Neural cell (in vitro differentiated cells): ENCODE measurements at regions not wholly inside any gene's neighbourhood (a gene's known extent, or its start where the extent isn't known, plus 50 kb on each side); places are given as distances from the start of the nearest gene placed in this dataset.

ENCODE experiments used
- H2AFZ ChIP-seq: fragments of 200-600, 300-800 bp; sonication (generic), shearing (Covaris generic); 2 replicates; pipeline ENCODE4 v1.6.0; 2014; ENCODE audit warnings: low read depth, mild to moderate bottlenecking, antibody characterized with exemption, low read length, moderate library complexity
- H3F3A ChIP-seq: fragments of 200-600 bp; shearing (Covaris generic); 2 replicates; pipeline ENCODE4 v1.6.1; 2016; ENCODE audit warnings: mild to moderate bottlenecking, moderate library complexity, mixed read lengths, antibody characterized with exemption, low read length; ENCODE audit not compliant: insufficient read depth, poor library complexity, severe bottlenecking
- H3K27ac ChIP-seq: fragments of 200-600, 300-800 bp; sonication (generic), shearing (Covaris generic); 2 replicates; pipeline ENCODE4 v1.5.1; 2014; ENCODE audit warnings: mild to moderate bottlenecking, low read length, moderate library complexity
- H3K27me3 ChIP-seq: fragments of 300-800, 200-600 bp; sonication (generic), shearing (Covaris generic); 2 replicates; pipeline ENCODE4 v1.6.0; 2014; ENCODE audit warnings: mild to moderate bottlenecking, low read depth, low read length, moderate library complexity; ENCODE audit not compliant: insufficient read depth
- H3K36me3 ChIP-seq: fragments of 300-800, 200-600 bp; sonication (generic), shearing (Covaris generic); 2 replicates; pipeline ENCODE4 v1.5.1; 2014; ENCODE audit warnings: mild to moderate bottlenecking, antibody characterized with exemption, low read length, moderate library complexity; ENCODE audit not compliant: insufficient read depth
- H3K4me2 ChIP-seq: fragments of 300-800, 200-600 bp; sonication (generic), shearing (Covaris generic); 2 replicates; pipeline ENCODE4 v1.6.0; 2014; ENCODE audit warnings: mild to moderate bottlenecking, low read length
- H3K4me3 ChIP-seq: fragments of 300-800, 200-600 bp; sonication (generic), shearing (Covaris generic); 2 replicates; pipeline ENCODE4 v1.5.1; 2014; ENCODE audit warnings: mild to moderate bottlenecking, low read length, moderate library complexity
- H3K79me2 ChIP-seq: fragments of 200-600 bp; shearing (Covaris generic); replicated peaks from 2 replicates; pipeline ENCODE4 v1.6.0; 2014; ENCODE audit warnings: mild to moderate bottlenecking, low read length, moderate library complexity; ENCODE audit not compliant: insufficient read depth
- H3K9ac ChIP-seq: fragments of 300-800, 200-600 bp; sonication (generic), shearing (Covaris generic); 2 replicates; pipeline ENCODE4 v1.6.1; 2016; ENCODE audit warnings: mild to moderate bottlenecking, low read length, mixed read lengths
- H3K9me2 ChIP-seq: fragments of 200-600 bp; shearing (Covaris generic); 2 replicates; pipeline ENCODE4 v1.6.1; 2016; ENCODE audit warnings: mild to moderate bottlenecking, low read length, mixed read lengths; ENCODE audit not compliant: insufficient read depth
- H3K9me3 ChIP-seq: fragments of 200-600, 300-800 bp; sonication (generic), shearing (Covaris generic); 2 replicates; pipeline ENCODE4 v1.6.1; 2016; ENCODE audit warnings: mild to moderate bottlenecking, mixed run types, low read length, moderate library complexity, mixed read lengths
- H4K20me1 ChIP-seq: fragments of 200-600 bp; shearing (Covaris generic); 2 replicates; pipeline ENCODE4 v1.6.1; 2016; ENCODE audit warnings: mild to moderate bottlenecking, mixed run types; ENCODE audit not compliant: insufficient read depth
- EP300 ChIP-seq: fragments of 450-650 bp; conservative IDR thresholded peaks from 2 replicates; pipeline ENCODE4 v1.6.1; 2014; ENCODE audit warnings: antibody characterized with exemption, mild to moderate bottlenecking, moderate library complexity; ENCODE audit not compliant: poor library complexity, severe bottlenecking
- EZH2 ChIP-seq: fragments of 200-600, 300-800 bp; shearing (Covaris generic), sonication (generic); IDR thresholded peaks from 2 replicates; pipeline ENCODE4 v1.6.1; 2014; ENCODE audit warnings: antibody characterized with exemption, low read length, borderline replicate concordance, mild to moderate bottlenecking; ENCODE audit not compliant: insufficient read depth, poor library complexity, severe bottlenecking
- MXI1 ChIP-seq: fragments of 450-650 bp; conservative IDR thresholded peaks from 2 replicates; pipeline ENCODE4 v1.6.1; 2014; ENCODE audit warnings: antibody characterized with exemption, mild to moderate bottlenecking; ENCODE audit not compliant: poor library complexity, severe bottlenecking
- POLR2AphosphoS5 ChIP-seq: IDR thresholded peaks from 2 replicates; pipeline ENCODE4 v1.6.1; 2012
- RAD21 ChIP-seq: fragments of 450-650 bp; conservative IDR thresholded peaks from 2 replicates; pipeline ENCODE4 v1.6.1; 2014; ENCODE audit warnings: antibody characterized with exemption, mild to moderate bottlenecking, moderate library complexity
- SMC3 ChIP-seq: fragments of 450-650 bp; conservative IDR thresholded peaks from 2 replicates; pipeline ENCODE4 v1.6.1; 2014; ENCODE audit warnings: antibody characterized with exemption, mild to moderate bottlenecking, moderate library complexity; ENCODE audit not compliant: poor library complexity
- TAF1 ChIP-seq: IDR thresholded peaks from 2 replicates; pipeline ENCODE4 v1.6.1; 2012; ENCODE audit warnings: low read depth
- TF ChIP-seq, protein P1 (sequence below): IDR thresholded peaks from 2 replicates; pipeline ENCODE4 v1.6.1; 2012; ENCODE audit warnings: borderline replicate concordance
- TF ChIP-seq, protein P2 (sequence below): fragments of 450-650 bp; IDR thresholded peaks from 2 replicates; pipeline ENCODE4 v1.5.1; 2014; ENCODE audit warnings: antibody characterized with exemption, mild to moderate bottlenecking, moderate library complexity; ENCODE audit not compliant: poor library complexity, severe bottlenecking

DNA sequence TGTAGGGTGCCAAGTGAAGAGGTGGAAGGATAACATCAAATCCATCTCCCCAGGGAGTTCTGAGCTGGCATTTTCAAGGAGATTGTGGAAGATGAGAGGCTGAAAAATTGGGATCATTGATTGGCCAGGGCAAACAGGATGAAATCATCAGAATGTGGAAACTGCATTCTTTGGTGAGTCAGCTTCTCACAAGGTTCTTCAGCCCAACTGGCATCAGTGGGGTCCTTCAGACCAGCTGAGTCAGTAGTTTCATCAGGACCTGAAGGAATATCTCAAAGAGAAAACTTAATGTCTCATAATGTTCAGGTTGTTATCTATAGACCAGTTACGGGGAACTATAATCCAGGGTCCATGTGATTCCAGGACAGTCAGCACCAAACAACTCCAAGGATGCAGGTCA, 195.8 kb downstream of the HAO1 start:
- Histone ChIP-seq H3F3A (no peaks in the 10 kb centered on the region), H4K20me1 (no peaks in the 10 kb centered on the region), H3K27ac (no peak overlapping the region), H3K9ac (no peak overlapping the region), H3K79me2 (no peaks in the 10 kb centered on the region), H3K9me2 (no peaks in the 10 kb centered on the region), H3K4me3 (no peak overlapping the region), H3K9me3 (no peaks in the 10 kb centered on the region), H2AFZ (no peak overlapping the region), H3K27me3 (no peaks in the 10 kb centered on the region), H3K36me3 (no peaks in the 10 kb centered on the region), H3K4me2 (no peak overlapping the region)
- TF ChIP-seq TAF1 (no peak), RAD21 (no peak), POLR2AphosphoS5 (no peak), SMC3 (no peak), EP300 (no peak), MXI1 (no peak), EZH2 (no peak)
- TF ChIP-seq, protein P1, sequence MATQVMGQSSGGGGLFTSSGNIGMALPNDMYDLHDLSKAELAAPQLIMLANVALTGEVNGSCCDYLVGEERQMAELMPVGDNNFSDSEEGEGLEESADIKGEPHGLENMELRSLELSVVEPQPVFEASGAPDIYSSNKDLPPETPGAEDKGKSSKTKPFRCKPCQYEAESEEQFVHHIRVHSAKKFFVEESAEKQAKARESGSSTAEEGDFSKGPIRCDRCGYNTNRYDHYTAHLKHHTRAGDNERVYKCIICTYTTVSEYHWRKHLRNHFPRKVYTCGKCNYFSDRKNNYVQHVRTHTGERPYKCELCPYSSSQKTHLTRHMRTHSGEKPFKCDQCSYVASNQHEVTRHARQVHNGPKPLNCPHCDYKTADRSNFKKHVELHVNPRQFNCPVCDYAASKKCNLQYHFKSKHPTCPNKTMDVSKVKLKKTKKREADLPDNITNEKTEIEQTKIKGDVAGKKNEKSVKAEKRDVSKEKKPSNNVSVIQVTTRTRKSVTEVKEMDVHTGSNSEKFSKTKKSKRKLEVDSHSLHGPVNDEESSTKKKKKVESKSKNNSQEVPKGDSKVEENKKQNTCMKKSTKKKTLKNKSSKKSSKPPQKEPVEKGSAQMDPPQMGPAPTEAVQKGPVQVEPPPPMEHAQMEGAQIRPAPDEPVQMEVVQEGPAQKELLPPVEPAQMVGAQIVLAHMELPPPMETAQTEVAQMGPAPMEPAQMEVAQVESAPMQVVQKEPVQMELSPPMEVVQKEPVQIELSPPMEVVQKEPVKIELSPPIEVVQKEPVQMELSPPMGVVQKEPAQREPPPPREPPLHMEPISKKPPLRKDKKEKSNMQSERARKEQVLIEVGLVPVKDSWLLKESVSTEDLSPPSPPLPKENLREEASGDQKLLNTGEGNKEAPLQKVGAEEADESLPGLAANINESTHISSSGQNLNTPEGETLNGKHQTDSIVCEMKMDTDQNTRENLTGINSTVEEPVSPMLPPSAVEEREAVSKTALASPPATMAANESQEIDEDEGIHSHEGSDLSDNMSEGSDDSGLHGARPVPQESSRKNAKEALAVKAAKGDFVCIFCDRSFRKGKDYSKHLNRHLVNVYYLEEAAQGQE = no peak
- TF ChIP-seq, protein P2, sequence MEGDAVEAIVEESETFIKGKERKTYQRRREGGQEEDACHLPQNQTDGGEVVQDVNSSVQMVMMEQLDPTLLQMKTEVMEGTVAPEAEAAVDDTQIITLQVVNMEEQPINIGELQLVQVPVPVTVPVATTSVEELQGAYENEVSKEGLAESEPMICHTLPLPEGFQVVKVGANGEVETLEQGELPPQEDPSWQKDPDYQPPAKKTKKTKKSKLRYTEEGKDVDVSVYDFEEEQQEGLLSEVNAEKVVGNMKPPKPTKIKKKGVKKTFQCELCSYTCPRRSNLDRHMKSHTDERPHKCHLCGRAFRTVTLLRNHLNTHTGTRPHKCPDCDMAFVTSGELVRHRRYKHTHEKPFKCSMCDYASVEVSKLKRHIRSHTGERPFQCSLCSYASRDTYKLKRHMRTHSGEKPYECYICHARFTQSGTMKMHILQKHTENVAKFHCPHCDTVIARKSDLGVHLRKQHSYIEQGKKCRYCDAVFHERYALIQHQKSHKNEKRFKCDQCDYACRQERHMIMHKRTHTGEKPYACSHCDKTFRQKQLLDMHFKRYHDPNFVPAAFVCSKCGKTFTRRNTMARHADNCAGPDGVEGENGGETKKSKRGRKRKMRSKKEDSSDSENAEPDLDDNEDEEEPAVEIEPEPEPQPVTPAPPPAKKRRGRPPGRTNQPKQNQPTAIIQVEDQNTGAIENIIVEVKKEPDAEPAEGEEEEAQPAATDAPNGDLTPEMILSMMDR = no peak

DNA sequence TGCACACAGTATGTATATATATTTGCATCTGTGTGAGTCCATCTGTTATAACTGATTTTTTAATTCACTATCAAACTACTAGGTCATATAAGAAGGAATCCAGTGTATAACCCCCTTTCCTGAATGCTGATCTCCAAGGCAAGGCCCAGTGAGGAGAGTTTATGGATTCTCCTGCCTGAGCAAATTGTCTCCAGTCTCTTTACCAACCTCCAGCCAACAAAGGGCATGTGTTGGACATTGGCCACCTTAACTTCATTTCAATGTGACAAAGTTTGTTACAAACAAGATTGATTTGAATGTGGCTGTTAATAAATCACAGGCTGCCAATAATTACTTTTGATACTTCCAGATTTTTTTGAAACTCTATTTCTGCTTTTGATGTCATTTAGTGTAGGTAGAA, 191.6 kb downstream of the HAO1 start:
- Histone ChIP-seq H3K27ac (no peak overlapping the region), H3K9ac (no peak overlapping the region), H3F3A (no peaks in the 10 kb centered on the region), H3K4me3 (no peak overlapping the region), H3K4me2 (no peak overlapping the region), H3K36me3 (no peaks in the 10 kb centered on the region), H4K20me1 (no peaks in the 10 kb centered on the region), H3K79me2 (no peaks in the 10 kb centered on the region), H3K9me2 (no peaks in the 10 kb centered on the region), H2AFZ (no peak overlapping the region), H3K27me3 (no peaks in the 10 kb centered on the region), H3K9me3 (no peaks in the 10 kb centered on the region)
- no peak for TF ChIP-seq SMC3
- TF ChIP-seq POLR2AphosphoS5 = no peak
- no peak for TF ChIP-seq EZH2
- no peak for TF ChIP-seq MXI1
- TF ChIP-seq, protein P1 = no peak
- no peak for TF ChIP-seq RAD21
- no peak for TF ChIP-seq EP300
- TF ChIP-seq, protein P2 = no peak
- no peak for TF ChIP-seq TAF1
